ENCODE measurements at regions not wholly inside any gene's neighbourhood (a gene's known extent, or its start where the extent isn't known, plus 50 kb on each side); places are given as distances from the start of the nearest gene placed in this dataset.

DNA sequence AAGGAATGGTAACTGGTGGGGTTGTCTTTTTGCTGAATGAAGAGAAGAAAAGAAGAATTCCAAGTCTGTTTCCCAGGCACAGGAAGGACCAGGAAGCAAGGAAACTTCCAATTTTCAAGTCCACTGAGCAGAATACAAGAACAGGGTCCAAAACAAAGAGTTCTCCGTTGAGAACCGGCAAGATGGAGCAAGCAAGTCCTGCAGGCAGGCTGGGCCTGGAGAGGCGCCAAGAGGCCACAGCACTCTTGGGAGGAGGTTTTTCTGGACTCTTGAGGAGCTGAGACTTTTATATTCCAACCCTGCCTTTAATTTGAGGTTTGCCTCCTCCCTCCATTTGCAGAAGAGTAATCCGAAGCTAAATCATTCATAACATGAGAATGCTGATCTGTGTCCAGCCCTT is 224.5 kb downstream of the IKZF2 start:
- TF ChIP-seq, protein P1, sequence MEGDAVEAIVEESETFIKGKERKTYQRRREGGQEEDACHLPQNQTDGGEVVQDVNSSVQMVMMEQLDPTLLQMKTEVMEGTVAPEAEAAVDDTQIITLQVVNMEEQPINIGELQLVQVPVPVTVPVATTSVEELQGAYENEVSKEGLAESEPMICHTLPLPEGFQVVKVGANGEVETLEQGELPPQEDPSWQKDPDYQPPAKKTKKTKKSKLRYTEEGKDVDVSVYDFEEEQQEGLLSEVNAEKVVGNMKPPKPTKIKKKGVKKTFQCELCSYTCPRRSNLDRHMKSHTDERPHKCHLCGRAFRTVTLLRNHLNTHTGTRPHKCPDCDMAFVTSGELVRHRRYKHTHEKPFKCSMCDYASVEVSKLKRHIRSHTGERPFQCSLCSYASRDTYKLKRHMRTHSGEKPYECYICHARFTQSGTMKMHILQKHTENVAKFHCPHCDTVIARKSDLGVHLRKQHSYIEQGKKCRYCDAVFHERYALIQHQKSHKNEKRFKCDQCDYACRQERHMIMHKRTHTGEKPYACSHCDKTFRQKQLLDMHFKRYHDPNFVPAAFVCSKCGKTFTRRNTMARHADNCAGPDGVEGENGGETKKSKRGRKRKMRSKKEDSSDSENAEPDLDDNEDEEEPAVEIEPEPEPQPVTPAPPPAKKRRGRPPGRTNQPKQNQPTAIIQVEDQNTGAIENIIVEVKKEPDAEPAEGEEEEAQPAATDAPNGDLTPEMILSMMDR (conservative IDR thresholded peaks at IDR 0.05; ENCODE audit: low read depth, low read length) = no peak
- no peak for TF ChIP-seq EZH2 (IDR thresholded peaks at IDR 0.05; ENCODE audit: borderline replicate concordance, low read depth, low read length, poor library complexity, severe bottlenecking)

Data from A673 (cell line).